ENCODE measurements at regions not wholly inside any gene's neighbourhood (a gene's known extent, or its start where the extent isn't known, plus 50 kb on each side); places are given as distances from the start of the nearest gene placed in this dataset.

DNA sequence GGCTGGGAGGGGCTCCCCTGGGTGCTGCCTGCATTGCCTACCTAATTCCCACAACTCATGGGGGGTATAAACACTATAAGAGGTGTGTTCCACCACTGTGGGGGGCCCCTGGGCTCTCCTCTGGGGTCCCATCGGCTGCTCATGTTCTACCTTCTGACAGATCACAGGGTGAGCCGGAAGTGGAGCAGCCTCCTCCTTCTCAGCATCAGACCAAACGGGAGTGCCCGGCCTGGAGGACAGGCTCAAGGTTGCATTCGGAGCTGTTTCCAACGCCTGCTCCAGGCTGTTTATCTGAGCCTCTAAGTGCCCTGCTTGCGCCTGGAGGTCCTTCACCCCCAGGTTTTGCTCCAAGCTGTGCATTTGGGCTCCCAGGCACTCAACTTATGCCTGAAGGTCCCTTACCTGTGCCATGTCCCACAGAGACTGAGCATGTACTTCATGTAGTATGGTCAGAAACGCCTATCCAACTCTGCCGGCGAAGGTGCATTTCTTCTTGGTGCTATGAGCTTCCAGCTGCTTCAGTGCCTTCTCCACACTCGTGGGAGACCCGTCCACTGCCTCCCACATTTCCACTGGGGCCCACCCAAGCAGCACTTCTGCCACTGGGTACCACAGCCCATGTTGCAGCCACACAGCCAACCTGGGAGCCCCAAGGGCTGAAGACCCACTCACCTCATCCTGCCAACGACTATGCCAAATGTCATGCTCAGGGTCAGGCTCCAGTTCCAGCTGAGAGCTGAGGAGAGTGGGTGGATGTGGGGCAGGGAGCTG is 232.1 kb downstream of the IGSF11 start:
- no peak for TF ChIP-seq CTCF (IDR thresholded peaks at IDR 0.05; ENCODE audit: low read length)
- no peak for TF ChIP-seq EZH2phosphoT487 (IDR thresholded peaks at IDR 0.05; ENCODE audit: low read length)
- no peak for TF ChIP-seq EZH2 (optimal IDR thresholded peaks at IDR 0.05; ENCODE audit: low read depth, low read length)
- no peaks in the 10 kb centered on the region for H3K4me1 ChIP-seq (ENCODE audit: low read length)
- H3K9me2 ChIP-seq (replicated peaks; ENCODE audit: insufficient read depth, low read length): no peaks in the 10 kb centered on the region
- no peaks in the 10 kb centered on the region for H3K79me2 ChIP-seq (ENCODE audit: low read length)
- no peak for DNase-seq
- no peak overlapping the region for H3K27ac ChIP-seq (ENCODE audit: low read length)
- no peaks in the 10 kb centered on the region for H4K20me1 ChIP-seq (ENCODE audit: insufficient read depth, low read length)
- no peak overlapping the region for H3K4me2 ChIP-seq (ENCODE audit: low read depth, low read length)
- no peaks in the 10 kb centered on the region for H3K36me3 ChIP-seq (replicated peaks; ENCODE audit: insufficient read depth, low read length)
- H3K4me3 ChIP-seq (ENCODE audit: low read length): no peak overlapping the region
- no peaks in the 10 kb centered on the region for H3K27me3 ChIP-seq (replicated peaks; ENCODE audit: insufficient read depth, low read length)
- no peak overlapping the region for H2AFZ ChIP-seq (ENCODE audit: low read length)
- H3K9ac ChIP-seq (ENCODE audit: low read length): no peak overlapping the region
- H3K9me3 ChIP-seq (replicated peaks; ENCODE audit: insufficient read depth, low read length): no peaks in the 10 kb centered on the region
- H3F3A ChIP-seq (ENCODE audit: insufficient read depth, low read length): no peaks in the 10 kb centered on the region

DNA sequence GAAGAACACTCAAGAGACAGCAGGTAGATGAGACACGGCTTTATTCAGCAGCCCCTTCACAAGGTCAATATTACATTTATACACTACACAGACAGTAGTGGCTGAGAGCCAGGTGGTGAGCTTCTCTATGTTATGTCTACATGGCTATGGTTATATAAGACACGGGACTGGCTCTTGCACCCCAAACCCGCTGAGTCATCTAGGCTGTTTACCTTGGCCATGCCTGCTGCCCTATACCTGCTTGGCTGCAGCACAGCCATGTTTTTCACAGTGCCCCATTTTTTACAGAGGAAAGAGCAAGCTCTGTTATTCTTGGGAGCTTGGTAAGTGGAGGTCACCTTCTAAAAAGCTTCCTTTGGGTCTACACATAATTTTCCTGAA is 231.6 kb downstream of the IGSF11 start:
- no peaks in the 10 kb centered on the region for H3K27me3 ChIP-seq (replicated peaks; ENCODE audit: insufficient read depth, low read length)
- H3K79me2 ChIP-seq (ENCODE audit: low read length): no peaks in the 10 kb centered on the region
- H3K36me3 ChIP-seq (replicated peaks; ENCODE audit: insufficient read depth, low read length): no peaks in the 10 kb centered on the region
- H3K27ac ChIP-seq (ENCODE audit: low read length): no peak overlapping the region
- H3F3A ChIP-seq (ENCODE audit: insufficient read depth, low read length): no peaks in the 10 kb centered on the region
- H3K4me1 ChIP-seq (ENCODE audit: low read length): no peaks in the 10 kb centered on the region
- H4K20me1 ChIP-seq (ENCODE audit: insufficient read depth, low read length): no peaks in the 10 kb centered on the region
- H3K9me3 ChIP-seq (replicated peaks; ENCODE audit: insufficient read depth, low read length): no peaks in the 10 kb centered on the region
- TF ChIP-seq CTCF (IDR thresholded peaks at IDR 0.05; ENCODE audit: low read length): no peak
- TF ChIP-seq EZH2 (optimal IDR thresholded peaks at IDR 0.05; ENCODE audit: low read depth, low read length): no peak
- no peak for TF ChIP-seq EZH2phosphoT487 (IDR thresholded peaks at IDR 0.05; ENCODE audit: low read length)
- H3K9me2 ChIP-seq (replicated peaks; ENCODE audit: insufficient read depth, low read length): no peaks in the 10 kb centered on the region
- no peak for DNase-seq
- no peak overlapping the region for H3K4me3 ChIP-seq (ENCODE audit: low read length)
- no peak overlapping the region for H2AFZ ChIP-seq (ENCODE audit: low read length)
- H3K4me2 ChIP-seq (ENCODE audit: low read depth, low read length): no peak overlapping the region
- H3K9ac ChIP-seq (ENCODE audit: low read length): no peak overlapping the region

DNA sequence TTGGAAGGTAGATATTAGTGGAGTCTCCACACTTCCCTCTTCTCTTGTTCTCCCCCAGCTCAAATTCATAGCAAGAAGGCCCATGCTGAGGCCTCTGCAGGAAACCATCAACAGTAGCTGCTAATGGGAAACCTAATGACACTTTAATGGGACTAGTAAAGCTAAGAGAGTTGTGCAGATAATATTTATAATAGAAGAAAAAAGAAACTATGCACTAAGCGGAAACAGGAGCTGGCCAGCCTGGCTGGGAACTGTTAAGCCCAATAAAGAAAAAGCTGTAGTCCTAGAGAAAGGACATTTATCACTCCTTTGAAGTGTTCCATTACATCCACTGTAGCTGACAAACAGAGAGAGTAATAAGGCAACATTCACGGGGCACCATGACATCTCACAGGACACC is 229.6 kb downstream of the IGSF11 start:
- H3K9ac ChIP-seq (ENCODE audit: low read length): no peak overlapping the region
- no peaks in the 10 kb centered on the region for H3K27me3 ChIP-seq (replicated peaks; ENCODE audit: insufficient read depth, low read length)
- no peaks in the 10 kb centered on the region for H3K9me2 ChIP-seq (replicated peaks; ENCODE audit: insufficient read depth, low read length)
- DNase-seq: no peak
- TF ChIP-seq EZH2phosphoT487 (IDR thresholded peaks at IDR 0.05; ENCODE audit: low read length) (no peak), CTCF (IDR thresholded peaks at IDR 0.05; ENCODE audit: low read length) (no peak), EZH2 (optimal IDR thresholded peaks at IDR 0.05; ENCODE audit: low read depth, low read length) (no peak)
- H3K4me1 ChIP-seq (ENCODE audit: low read length): no peaks in the 10 kb centered on the region
- no peak overlapping the region for H3K4me2 ChIP-seq (ENCODE audit: low read depth, low read length)
- H3K4me3 ChIP-seq (ENCODE audit: low read length): no peak overlapping the region
- H3K9me3 ChIP-seq (replicated peaks; ENCODE audit: insufficient read depth, low read length): no peaks in the 10 kb centered on the region
- no peaks in the 10 kb centered on the region for H3K36me3 ChIP-seq (replicated peaks; ENCODE audit: insufficient read depth, low read length)
- H3F3A ChIP-seq (ENCODE audit: insufficient read depth, low read length): no peaks in the 10 kb centered on the region
- no peaks in the 10 kb centered on the region for H4K20me1 ChIP-seq (ENCODE audit: insufficient read depth, low read length)
- no peak overlapping the region for H3K27ac ChIP-seq (ENCODE audit: low read length)
- H2AFZ ChIP-seq (ENCODE audit: low read length): no peak overlapping the region
- no peaks in the 10 kb centered on the region for H3K79me2 ChIP-seq (ENCODE audit: low read length)

Measured in MM.1S (cell line).